A204.1 (cell line): ENCODE measurements at regions not wholly inside any gene's neighbourhood (a gene's known extent, or its start where the extent isn't known, plus 50 kb on each side); places are given as distances from the start of the nearest gene placed in this dataset.
"Not testable (repeated sequence)": the region's sequence is repeated elsewhere in the genome, so short reads cannot be mapped to it uniquely, and the experiment has no call there.

ENCODE experiments used
- FAIRE-seq: peaks from 2 replicates; lab custom pipeline; 2012; peaks lifted over from hg19 to GRCh38; lab: Jason Lieb, UNC

- no peak for FAIRE-seq
Measured at GRCh38 chr2:145769011-145769716, 1249.2 kb upstream of the ZEB2 start.

- no peak for FAIRE-seq
Measured at GRCh38 chr2:145765874-145766273, 1246.0 kb upstream of the ZEB2 start.

GRCh38 chr2:145764631-145765030 is 1244.7 kb upstream of the ZEB2 start:
- FAIRE-seq = no peak

- FAIRE-seq = no peak
Measured at GRCh38 chr2:145760781-145761649, 1241.1 kb upstream of the ZEB2 start.

- FAIRE-seq = no peak
Measured at GRCh38 chr2:145759228-145759915, 1239.5 kb upstream of the ZEB2 start.

- no peak for FAIRE-seq
Measured at GRCh38 chr2:145757503-145758246, 1237.8 kb upstream of the ZEB2 start.

- no peak for FAIRE-seq
Measured at GRCh38 chr2:145755019-145755837, 1235.3 kb upstream of the ZEB2 start.

- FAIRE-seq = no peak
Measured at GRCh38 chr2:145753966-145754365, 1234.0 kb upstream of the ZEB2 start.

GRCh38 chr2:145753041-145753608 is 1233.2 kb upstream of the ZEB2 start:
- FAIRE-seq = no peak

- peak; percentile 80 for FAIRE-seq
Measured at GRCh38 chr2:145752091-145752806, 1232.3 kb upstream of the ZEB2 start.

- no peak for FAIRE-seq
Measured at GRCh38 chr2:145751629-145752028, 1231.7 kb upstream of the ZEB2 start.

- no peak for FAIRE-seq
Measured at GRCh38 chr2:145751155-145751554, 1231.2 kb upstream of the ZEB2 start.

- FAIRE-seq = no peak
Measured at GRCh38 chr2:145750612-145751011, 1230.7 kb upstream of the ZEB2 start.

- FAIRE-seq = no peak
Measured at GRCh38 chr2:145750144-145750543, 1230.2 kb upstream of the ZEB2 start.

- no peak for FAIRE-seq
Measured at GRCh38 chr2:145749556-145749955, 1229.6 kb upstream of the ZEB2 start.

GRCh38 chr2:145748927-145749326 is 1229.0 kb upstream of the ZEB2 start:
- no peak for FAIRE-seq

- no peak for FAIRE-seq
Measured at GRCh38 chr2:145747715-145748114, 1227.8 kb upstream of the ZEB2 start.

GRCh38 chr2:145745387-145745721 is 1225.4 kb upstream of the ZEB2 start:
- FAIRE-seq = not testable (repeated sequence)

GRCh38 chr2:145744541-145745386 is 1224.8 kb upstream of the ZEB2 start:
- no peak for FAIRE-seq

- FAIRE-seq = no peak
Measured at GRCh38 chr2:145743011-145743410, 1223.1 kb upstream of the ZEB2 start.
